Bronchial epithelial cell (primary cell): ENCODE measurements at regions not wholly inside any gene's neighbourhood (a gene's known extent, or its start where the extent isn't known, plus 50 kb on each side); places are given as distances from the start of the nearest gene placed in this dataset.

Experiments
- DNase-seq: peaks from one replicate; pipeline ENCODE4 v3.0.0-alpha.2; 2010; ENCODE audit warnings: low read depth
- FAIRE-seq: peaks from 2 replicates; lab custom pipeline; 2011; peaks lifted over from hg19 to GRCh38; lab: Jason Lieb, UNC
- H3K27me3 ChIP-seq: 2 replicates; pipeline ENCODE4 v1.5.1; 2011; ENCODE audit warnings: low read length; ENCODE audit not compliant: control insufficient read depth, insufficient read depth
- H3K36me3 ChIP-seq: 2 replicates; pipeline ENCODE4 v1.5.1; 2011; ENCODE audit warnings: low read length; ENCODE audit not compliant: control insufficient read depth, insufficient read depth
- H3K4me3 ChIP-seq: 2 replicates; pipeline ENCODE4 v1.5.1; 2011; ENCODE audit warnings: mild to moderate bottlenecking, low read depth, low read length, control low read depth
- CTCF ChIP-seq: IDR thresholded peaks from 2 replicates; pipeline ENCODE4 v1.5.1; 2011; ENCODE audit warnings: mild to moderate bottlenecking, moderate library complexity, low read length, control low read depth, inconsistent platforms; ENCODE audit not compliant: insufficient read depth, severe bottlenecking

GRCh38 chr11:130635937-130636630 is 187.6 kb downstream of the ADAMTS15 start:
- TF ChIP-seq CTCF: no peak
- no peaks in the 10 kb centered on the region for H3K27me3 ChIP-seq
- no peak overlapping the region for H3K4me3 ChIP-seq
- H3K36me3 ChIP-seq: no peaks in the 10 kb centered on the region
- no peak for DNase-seq
- no peak for FAIRE-seq

DNA sequence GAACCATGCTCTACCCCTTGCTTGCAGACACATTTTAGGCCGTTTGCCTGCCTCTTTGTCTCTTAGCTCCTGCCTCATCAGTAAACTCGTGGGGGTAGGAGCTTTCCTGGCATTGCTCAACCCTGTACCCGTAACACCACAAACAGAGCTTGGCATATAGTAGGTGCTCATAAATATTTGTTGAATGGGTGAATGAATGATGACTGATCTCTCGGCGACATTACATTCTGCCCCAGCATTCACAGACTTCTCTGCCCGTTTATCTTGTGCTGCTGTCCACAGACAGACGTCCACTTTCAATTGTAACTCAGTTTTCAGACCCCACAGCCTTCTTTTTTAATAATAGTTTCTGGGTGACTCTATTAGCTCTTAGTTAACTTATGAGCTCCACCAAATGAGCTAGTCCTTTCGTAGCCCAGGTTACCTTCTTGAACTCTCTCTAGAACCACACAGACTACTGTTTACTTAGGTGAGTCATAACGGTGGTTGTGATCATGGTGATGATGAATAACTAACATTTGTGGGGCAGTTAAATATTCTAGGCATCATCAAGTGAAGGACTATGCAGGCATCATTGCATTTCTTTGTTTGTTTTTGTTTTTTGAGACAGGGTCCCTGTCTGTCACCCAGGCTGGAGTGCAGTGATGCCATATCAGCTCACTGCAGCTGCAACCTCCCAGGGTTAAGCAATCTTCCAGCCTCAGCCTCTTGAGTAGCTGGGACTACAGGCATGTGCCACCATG is 188.4 kb downstream of the ADAMTS15 start:
- no peaks in the 10 kb centered on the region for H3K27me3 ChIP-seq
- DNase-seq: peak; percentile 99
- TF ChIP-seq CTCF: no peak
- H3K4me3 ChIP-seq: no peak overlapping the region
- H3K36me3 ChIP-seq: no peaks in the 10 kb centered on the region
- FAIRE-seq: peak; percentile 13

DNA sequence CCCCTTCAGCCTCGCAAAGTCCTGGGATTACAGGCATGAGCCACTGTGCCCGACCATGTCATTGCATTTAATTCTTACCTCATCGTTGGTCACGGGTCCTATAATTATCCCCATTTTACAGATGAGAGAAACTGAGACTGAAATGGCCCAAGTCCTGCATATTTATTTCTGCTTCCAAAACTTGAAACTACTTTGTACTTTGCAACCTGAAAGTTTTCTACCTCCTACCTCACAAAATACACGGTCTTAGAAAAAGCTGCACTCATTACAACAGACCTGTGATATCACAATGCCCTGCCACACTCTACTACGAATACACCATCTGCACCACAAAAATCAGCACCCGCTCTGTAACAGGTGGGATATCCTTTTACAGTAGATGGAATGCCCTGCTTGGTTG is 189.1 kb downstream of the ADAMTS15 start:
- no peak for DNase-seq
- no peak overlapping the region for H3K4me3 ChIP-seq
- no peaks in the 10 kb centered on the region for H3K36me3 ChIP-seq
- no peaks in the 10 kb centered on the region for H3K27me3 ChIP-seq
- TF ChIP-seq CTCF: no peak
- FAIRE-seq: no peak

DNA sequence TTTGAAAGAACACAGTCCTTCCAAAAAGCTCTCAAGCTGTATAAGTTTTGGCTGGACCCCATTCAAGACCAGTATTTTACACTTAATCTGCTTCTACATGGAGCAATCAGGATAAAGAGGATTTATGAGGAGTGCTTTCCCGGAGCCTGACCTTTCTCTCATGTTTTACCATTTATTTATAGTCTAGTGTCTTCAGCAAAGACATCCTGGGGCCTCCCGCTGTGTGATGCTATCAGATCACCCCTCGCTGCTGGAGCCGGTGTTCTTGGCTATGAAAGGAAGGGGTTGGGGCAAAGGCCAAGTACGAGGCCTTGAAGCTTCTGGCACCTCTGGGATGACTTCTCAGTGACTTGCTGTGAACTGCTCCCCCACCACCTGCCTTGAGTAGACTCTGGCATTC is 189.6 kb downstream of the ADAMTS15 start:
- FAIRE-seq (no peak), DNase-seq (no peak)
- Histone ChIP-seq H3K36me3 (no peaks in the 10 kb centered on the region), H3K4me3 (no peak overlapping the region), H3K27me3 (no peaks in the 10 kb centered on the region)
- no peak for TF ChIP-seq CTCF

DNA sequence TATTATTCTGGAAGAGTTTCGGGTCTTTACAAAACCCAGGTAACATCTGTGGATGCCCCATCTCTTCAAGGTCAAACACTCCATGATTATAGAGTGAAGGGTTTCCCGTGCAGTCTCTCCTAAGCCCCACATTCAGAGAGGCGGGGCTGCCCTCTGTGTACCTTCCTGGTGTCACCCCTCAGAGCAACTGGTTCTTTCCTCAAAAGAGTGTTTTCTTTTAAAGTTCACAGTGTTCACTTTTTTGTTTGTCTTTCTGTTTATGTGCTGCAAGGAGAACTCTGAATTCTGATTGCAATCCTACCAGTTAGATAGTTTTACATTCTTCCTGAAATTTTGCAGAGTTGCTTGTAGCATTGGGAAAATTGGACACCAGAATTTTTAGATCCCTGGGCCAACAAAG is 190.2 kb downstream of the ADAMTS15 start:
- H3K27me3 ChIP-seq: no peaks in the 10 kb centered on the region
- DNase-seq (no peak), FAIRE-seq (no peak)
- H3K4me3 ChIP-seq: no peak overlapping the region
- no peak for TF ChIP-seq CTCF
- no peaks in the 10 kb centered on the region for H3K36me3 ChIP-seq
